NT2/D1 (cell line): ENCODE measurements at regions not wholly inside any gene's neighbourhood (a gene's known extent, or its start where the extent isn't known, plus 50 kb on each side); places are given as distances from the start of the nearest gene placed in this dataset.

ENCODE experiments used
- YY1 ChIP-seq: IDR thresholded peaks from 2 replicates; pipeline ENCODE4 v1.6.1; 2011; ENCODE audit not compliant: insufficient read length, insufficient read depth
- ZNF274 ChIP-seq: IDR thresholded peaks from 2 replicates; pipeline ENCODE4 v1.6.1; 2011; ENCODE audit warnings: mild to moderate bottlenecking, low read depth, low read length

DNA sequence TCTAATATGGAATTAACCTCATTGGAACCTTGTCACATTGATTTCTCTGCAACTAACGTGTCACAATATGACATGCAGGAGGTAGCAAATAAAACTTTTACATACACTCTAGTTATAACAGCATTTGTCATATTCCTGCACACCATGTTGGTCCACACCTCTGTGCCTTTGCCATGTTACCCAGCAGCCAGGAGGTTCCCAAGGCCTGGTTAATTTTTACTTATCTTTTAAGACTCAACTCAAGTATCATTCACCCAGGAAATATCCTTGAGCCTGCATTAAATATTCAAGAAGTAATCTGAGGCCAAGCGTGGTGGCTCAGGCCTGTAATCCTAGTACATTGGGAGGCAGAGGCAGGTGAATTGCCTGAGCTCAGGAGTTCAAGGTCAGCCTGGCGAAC is 447.2 kb upstream of the NR5A2 start:
- TF ChIP-seq YY1 (no peak), ZNF274 (no peak)
